ENCODE measurements at regions not wholly inside any gene's neighbourhood (a gene's known extent, or its start where the extent isn't known, plus 50 kb on each side); places are given as distances from the start of the nearest gene placed in this dataset.

DNA sequence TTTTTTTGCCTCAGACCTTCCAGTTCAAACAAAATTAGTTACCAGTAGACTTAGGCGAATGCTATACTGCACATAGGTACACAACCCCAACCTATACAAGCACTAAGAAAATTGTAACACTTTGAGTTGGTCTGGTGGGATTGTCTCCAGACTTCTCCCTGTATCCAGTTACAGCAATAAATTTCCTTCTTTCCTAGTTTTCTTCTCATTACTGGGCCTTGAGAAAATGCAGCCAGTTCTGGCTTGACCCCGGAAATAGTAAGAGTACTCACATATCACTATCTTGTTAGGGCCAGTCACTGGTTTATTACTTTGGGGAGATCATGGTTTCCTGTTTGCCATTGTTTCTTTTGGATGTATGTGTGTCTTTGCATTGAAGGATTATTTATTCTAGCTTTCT is 868.4 kb downstream of the DIPK2A start:
- dilution Hi-C loops (cut with MboI; ENCODE audit: extremely low pct_ligation_motif_present, low sequenced_read_pairs) = no loop called here
- DNase-seq (ENCODE audit: low read depth, low spot score) (no peak), FAIRE-seq (no peak)
- TF ChIP-seq EZH2 (IDR thresholded peaks at IDR 0.05; ENCODE audit: low read length) = no peak
- no peak for TF ChIP-seq CTCF (optimal IDR thresholded peaks at IDR 0.05 in 1 of 3, IDR thresholded peaks at IDR 0.05 in 1 of 3, conservative IDR thresholded peaks at IDR 0.05 in 1 of 3; ENCODE audit: extremely low read depth in 1 of 3, insufficient read depth in 2 of 3, low read length in 3 of 3)
- no peaks in the 10 kb centered on the region for H3K9me1 ChIP-seq (ENCODE audit: control insufficient read depth, extremely low read depth, insufficient read depth, low read length)
- H3K79me2 ChIP-seq (ENCODE audit: control insufficient read depth, insufficient read depth, low read length) = no peaks in the 10 kb centered on the region
- no peak overlapping the region for H2AFZ ChIP-seq (ENCODE audit: control insufficient read depth, low read length)
- H3K4me3 ChIP-seq (ENCODE audit: control insufficient read depth in 2 of 3, extremely low read depth in 1 of 3, insufficient read depth in 2 of 3, low read depth in 1 of 3, low read length in 3 of 3) = no peak overlapping the region
- no peaks in the 10 kb centered on the region for H3K27me3 ChIP-seq (ENCODE audit: control insufficient read depth, extremely low read depth, insufficient read depth, low read length)
- no peak overlapping the region for H3K27ac ChIP-seq (ENCODE audit: control insufficient read depth, insufficient read depth, low read length)
- H3K4me1 ChIP-seq (ENCODE audit: control insufficient read depth, extremely low read depth, insufficient read depth, low read length) = no peaks in the 10 kb centered on the region
- no peak overlapping the region for H3K4me2 ChIP-seq (ENCODE audit: control insufficient read depth, extremely low read depth, insufficient read depth, low read depth, low read length)
- no peak overlapping the region for H3K9ac ChIP-seq (ENCODE audit: control insufficient read depth, extremely low read depth, insufficient read depth, low read length)
- no peaks in the 10 kb centered on the region for H4K20me1 ChIP-seq (ENCODE audit: control insufficient read depth, extremely low read depth, insufficient read depth, low read length)
- no peaks in the 10 kb centered on the region for H3K36me3 ChIP-seq (ENCODE audit: control insufficient read depth in 2 of 2, extremely low read depth in 1 of 2, insufficient read depth in 2 of 2, low read length in 2 of 2)
- H3K9me3 ChIP-seq (ENCODE audit: control insufficient read depth, low read depth, low read length) = no peaks in the 10 kb centered on the region

- H3K27ac ChIP-seq (ENCODE audit: control insufficient read depth, insufficient read depth, low read length) = no peak overlapping the region
- H3K9ac ChIP-seq (ENCODE audit: control insufficient read depth, extremely low read depth, insufficient read depth, low read length) = no peak overlapping the region
- no peak overlapping the region for H3K4me2 ChIP-seq (ENCODE audit: control insufficient read depth, extremely low read depth, insufficient read depth, low read depth, low read length)
These were observed 869.2 kb downstream of the DIPK2A start for GRCh38 chr3:144840866-144841265.

More at GRCh38 chr3:144840866-144841265, 869.2 kb downstream of the DIPK2A start:
- Histone ChIP-seq H4K20me1 (ENCODE audit: control insufficient read depth, extremely low read depth, insufficient read depth, low read length) (no peaks in the 10 kb centered on the region), H3K9me1 (ENCODE audit: control insufficient read depth, extremely low read depth, insufficient read depth, low read length) (no peaks in the 10 kb centered on the region), H3K9me3 (ENCODE audit: control insufficient read depth, low read depth, low read length) (no peaks in the 10 kb centered on the region), H3K36me3 (ENCODE audit: control insufficient read depth in 2 of 2, extremely low read depth in 1 of 2, insufficient read depth in 2 of 2, low read length in 2 of 2) (no peaks in the 10 kb centered on the region), H3K79me2 (ENCODE audit: control insufficient read depth, insufficient read depth, low read length) (no peaks in the 10 kb centered on the region), H3K4me1 (ENCODE audit: control insufficient read depth, extremely low read depth, insufficient read depth, low read length) (no peaks in the 10 kb centered on the region), H3K4me3 (ENCODE audit: control insufficient read depth in 2 of 3, extremely low read depth in 1 of 3, insufficient read depth in 2 of 3, low read depth in 1 of 3, low read length in 3 of 3) (no peak overlapping the region), H2AFZ (ENCODE audit: control insufficient read depth, low read length) (no peak overlapping the region), H3K27me3 (ENCODE audit: control insufficient read depth, extremely low read depth, insufficient read depth, low read length) (no peaks in the 10 kb centered on the region)
- FAIRE-seq (no peak), DNase-seq (ENCODE audit: low read depth, low spot score) (no peak)
- dilution Hi-C loops (cut with MboI; ENCODE audit: extremely low pct_ligation_motif_present, low sequenced_read_pairs) = no loop called here
- no peak for TF ChIP-seq CTCF (optimal IDR thresholded peaks at IDR 0.05 in 1 of 3, IDR thresholded peaks at IDR 0.05 in 1 of 3, conservative IDR thresholded peaks at IDR 0.05 in 1 of 3; ENCODE audit: extremely low read depth in 1 of 3, insufficient read depth in 2 of 3, low read length in 3 of 3)
- no peak for TF ChIP-seq EZH2 (IDR thresholded peaks at IDR 0.05; ENCODE audit: low read length)
